ENCODE measurements at regions not wholly inside any gene's neighbourhood (a gene's known extent, or its start where the extent isn't known, plus 50 kb on each side); places are given as distances from the start of the nearest gene placed in this dataset.

GRCh38 chr15:48063411-48063985 lies 57.3 kb upstream of the SLC24A5 start:
- WGBS, 2 experiments (ENCODE audit: extremely low coverage in 1 of 2, insufficient coverage in 1 of 2, insufficient read length in 1 of 2, insufficient replicate concordance in 2 of 2, low coverage in 1 of 2, low lambda C conversion rate in 2 of 2, missing lambda C conversion rate in 1 of 2), result 88% methylated on average over 2 of the region's 2 CpGs; no CpG with 5 or more reads in 1 of the 2 experiments
- Histone ChIP-seq H3K23ac (ENCODE audit: insufficient read length) (no peak overlapping the region), H2BK20ac (ENCODE audit: low read length) (peak overlapping the region; percentile 43; the same call in 1 of the 2 replicates), H3K4me2 (ENCODE audit: insufficient read depth in 1 of 2, low read depth in 2 of 2, low read length in 2 of 2) (no peak overlapping the region), H3K4me1 (replicated peaks in 1 of 4; ENCODE audit: control insufficient read depth in 3 of 4, insufficient read depth in 4 of 4, low read length in 3 of 4) (no peaks in the 10 kb centered on the region; a peak in 1 of 7 replicates), H3K79me2 (ENCODE audit: control insufficient read depth in 1 of 2, insufficient read depth in 2 of 2, low read length in 2 of 2) (no peaks in the 10 kb centered on the region), H3K9me3 (ENCODE audit: insufficient read depth in 2 of 2, low read depth in 1 of 2, low read length in 1 of 2) (no peaks in the 10 kb centered on the region), H3K36me3 (ENCODE audit: control insufficient read depth in 2 of 4, insufficient read depth in 4 of 4, low read length in 3 of 4) (no peaks in the 10 kb centered on the region), H2BK5ac (ENCODE audit: low read depth, low read length) (no peak overlapping the region), H3K9ac (replicated peaks in 1 of 4; ENCODE audit: extremely low read depth in 1 of 4, low read depth in 3 of 4, low read length in 3 of 4) (no peak overlapping the region), H4K20me1 (replicated peaks in 1 of 2; ENCODE audit: control insufficient read depth in 1 of 2, insufficient read depth in 2 of 2, low read length in 2 of 2) (no peaks in the 10 kb centered on the region), H3K56ac (replicated peaks; ENCODE audit: insufficient read length, low read depth, low read length) (no peak overlapping the region), H2BK15ac (ENCODE audit: low read length) (no peak overlapping the region), H2AK5ac (ENCODE audit: low read depth, low read length) (no peak overlapping the region), H3K27me3 (replicated peaks in 1 of 4; ENCODE audit: control insufficient read depth in 3 of 4, extremely low read depth in 1 of 4, insufficient read depth in 3 of 4, low read length in 3 of 4) (no peaks in the 10 kb centered on the region), H3K79me1 (ENCODE audit: low read depth, low read length) (no peaks in the 10 kb centered on the region; the same call in 1 of the 2 replicates), H3K4ac (replicated peaks; ENCODE audit: insufficient read length, low read depth, low read length) (no peak overlapping the region), H3K4me3 (ENCODE audit: extremely low read depth in 1 of 4, insufficient read depth in 2 of 4, low read depth in 3 of 4, low read length in 4 of 4) (no peak overlapping the region), H4K8ac (ENCODE audit: extremely low read depth, insufficient read depth, low read length) (no peak overlapping the region), H3K18ac (ENCODE audit: extremely low read depth, low read length) (no peak overlapping the region), H3K23me2 (ENCODE audit: low read depth, low read length) (no peaks in the 10 kb centered on the region), H2BK120ac (replicated peaks; ENCODE audit: low read depth, low read length) (no peak overlapping the region), H3K27ac (ENCODE audit: low read depth, low read length) (no peak overlapping the region), H2AFZ (ENCODE audit: low read length) (no peak overlapping the region), H4K5ac (ENCODE audit: insufficient read length, low read depth, low read length) (no peak overlapping the region), H3K14ac (ENCODE audit: insufficient read length) (no peak overlapping the region), H2BK12ac (ENCODE audit: low read depth, low read length) (no peak overlapping the region), H4K91ac (replicated peaks; ENCODE audit: insufficient read length, low read length) (no peak overlapping the region)
- POLR2A ChIA-PET (ENCODE audit: partially characterized antibody), result no interaction called here
- no peak for DNase-seq (ENCODE audit: low read depth in 1 of 2, low spot score in 2 of 2)
- FAIRE-seq, result no peak
- CTCF ChIA-PET (ENCODE audit: partially characterized antibody), result interaction anchor here (0.7 to 2.3 kb wide), 5 partner anchors 13 to 441 kb away, joined by 3 to 12 read pairs (median 3); no protein-coding TSS in a partner anchor
- TF ChIP-seq PHF8 (conservative IDR thresholded peaks at IDR 0.05; ENCODE audit: low read depth, low read length), result no peak
- no peak for TF ChIP-seq BACH1 (IDR thresholded peaks at IDR 0.05; ENCODE audit: low read length)
- no peak for TF ChIP-seq SRF (IDR thresholded peaks at IDR 0.05; ENCODE audit: low read depth, low read length)
- TF ChIP-seq KDM1A (IDR thresholded peaks at IDR 0.05; ENCODE audit: borderline replicate concordance, low read length), result no peak
- TF ChIP-seq EZH2 (IDR thresholded peaks at IDR 0.05; ENCODE audit: low read depth, low read length, severe bottlenecking), result no peak
- no peak for TF ChIP-seq GTF2F1 (IDR thresholded peaks at IDR 0.05; ENCODE audit: borderline replicate concordance, low read depth, low read length)
- no peak for TF ChIP-seq SP2 (IDR thresholded peaks at IDR 0.05; ENCODE audit: low read length)
- no peak for TF ChIP-seq KDM5A (IDR thresholded peaks at IDR 0.05; ENCODE audit: low read length)
- no peak for TF ChIP-seq BRCA1 (IDR thresholded peaks at IDR 0.05; ENCODE audit: low read depth, low read length)
- no peak for TF ChIP-seq MAFK (IDR thresholded peaks at IDR 0.05; ENCODE audit: low read depth, low read length)
- no peak for TF ChIP-seq SP1 (IDR thresholded peaks at IDR 0.05; ENCODE audit: low read depth, low read length)
- TF ChIP-seq CBX5 (IDR thresholded peaks at IDR 0.05; ENCODE audit: low read depth, low read length), result no peak
- TF ChIP-seq POU5F1 (IDR thresholded peaks at IDR 0.05; ENCODE audit: low read depth, low read length), result no peak
- no peak for TF ChIP-seq TAF1 (IDR thresholded peaks at IDR 0.05; ENCODE audit: low read depth, low read length)
- TF ChIP-seq GABPA (IDR thresholded peaks at IDR 0.05; ENCODE audit: borderline replicate concordance, insufficient read depth, low read length), result no peak
